Upper lobe of right lung (tissue), 1 donor: ENCODE measurements at regions not wholly inside any gene's neighbourhood (a gene's known extent, or its start where the extent isn't known, plus 50 kb on each side); places are given as distances from the start of the nearest gene placed in this dataset.

Experiments used
- ATAC-seq: fragments of 200-7000 bp; cut with Tn5 transposase; one replicate; pipeline ENCODE4 v1.9.1; 2020; ENCODE audit warnings: mild to moderate bottlenecking, moderate library complexity
- DNase-seq: peaks from one replicate; pipeline ENCODE4 v3.0.0-alpha.2; 2020
- H3K27ac ChIP-seq: fragments of 200-600 bp; one replicate; pipeline ENCODE4 v1.8.0; 2022
- H3K27me3 ChIP-seq: fragments of 200-600 bp; one replicate; pipeline ENCODE4 v1.8.0; 2022; ENCODE audit warnings: mild to moderate bottlenecking
- H3K36me3 ChIP-seq: fragments of 200-600 bp; one replicate; pipeline ENCODE4 v1.8.0; 2022
- H3K4me1 ChIP-seq: fragments of 200-600 bp; one replicate; pipeline ENCODE4 v1.8.0; 2022
- H3K4me3 ChIP-seq: fragments of 200-600 bp; one replicate; pipeline ENCODE4 v1.8.0; 2022; ENCODE audit warnings: mild to moderate bottlenecking
- H3K9me3 ChIP-seq: fragments of 200-600 bp; one replicate; pipeline ENCODE4 v1.8.0; 2022
- CTCF ChIP-seq: fragments of 200-600 bp; IDR thresholded peaks from one replicate; pipeline ENCODE4 v1.8.0; 2022; ENCODE audit warnings: antibody characterized with exemption
- intact Hi-C: fragments of 100-400 bp; cut with DNase I; formaldehyde crosslinking; loops from one replicate; pipeline ENCODE4 v1.11.0; 2022
- donor health status: DM: no; HTN: yes; CAD: no; lungs with severe emphysema.

GRCh38 chr11:119985551-119985950 is 152.4 kb downstream of the TRIM29 start:
- DNase-seq (no peak), ATAC-seq (no peak)
- Histone ChIP-seq H3K4me3 (no peak overlapping the region), H3K9me3 (no peaks in the 10 kb centered on the region), H3K4me1 (no peaks in the 10 kb centered on the region), H3K36me3 (no peaks in the 10 kb centered on the region), H3K27me3 (peaks cover 4% of the 10 kb centered on the region), H3K27ac (no peak overlapping the region)
- intact Hi-C loops, result no loop called here
- no peak for TF ChIP-seq CTCF

- intact Hi-C loops, result no loop called here
- peaks cover 12% of the 10 kb centered on the region for H3K27me3 ChIP-seq
- ATAC-seq (no peak), DNase-seq (no peak)
- no peaks in the 10 kb centered on the region for H3K9me3 ChIP-seq
- H3K4me3 ChIP-seq, result no peak overlapping the region
- no peaks in the 10 kb centered on the region for H3K4me1 ChIP-seq
- H3K36me3 ChIP-seq, result no peaks in the 10 kb centered on the region
- no peak overlapping the region for H3K27ac ChIP-seq
- no peak for TF ChIP-seq CTCF
Measured at GRCh38 chr11:119983816-119984215, 154.1 kb downstream of the TRIM29 start.

DNA sequence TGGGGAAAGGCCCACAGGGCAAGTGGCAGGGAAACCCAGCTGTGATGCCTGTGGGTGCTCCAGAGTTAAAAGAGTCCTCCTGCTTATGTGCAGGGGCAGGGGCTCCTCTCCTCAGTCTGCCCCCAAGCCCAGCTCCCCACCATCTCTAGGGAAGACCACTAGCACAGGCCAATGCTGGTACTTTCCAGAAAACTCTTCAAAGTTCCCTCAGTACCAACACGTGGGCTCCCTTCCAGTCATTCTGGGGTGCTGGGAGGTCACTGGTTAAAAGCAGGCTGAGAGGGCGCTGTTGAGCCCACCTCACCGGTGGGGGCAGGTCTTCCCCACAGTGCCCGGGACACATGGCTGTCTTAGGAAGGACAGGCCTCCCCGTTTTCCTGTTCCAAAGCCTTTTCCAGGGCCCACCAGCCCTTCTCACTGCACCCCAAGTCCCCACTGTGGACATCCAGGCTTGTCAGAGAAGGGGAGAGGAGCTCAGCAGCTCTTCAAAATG is 154.6 kb downstream of the TRIM29 start:
- Histone ChIP-seq H3K4me3 (no peak overlapping the region), H3K27ac (no peak overlapping the region), H3K36me3 (no peaks in the 10 kb centered on the region), H3K4me1 (no peaks in the 10 kb centered on the region), H3K27me3 (peaks cover 14% of the 10 kb centered on the region), H3K9me3 (no peaks in the 10 kb centered on the region)
- intact Hi-C loops, result no loop called here
- no peak for ATAC-seq
- no peak for TF ChIP-seq CTCF
- no peak for DNase-seq

GRCh38 chr11:119982517-119983239 is 155.2 kb downstream of the TRIM29 start:
- no peak for TF ChIP-seq CTCF
- no peaks in the 10 kb centered on the region for H3K4me1 ChIP-seq
- ATAC-seq (no peak), DNase-seq (peak; percentile 51)
- H3K9me3 ChIP-seq, result no peaks in the 10 kb centered on the region
- intact Hi-C loops, result no loop called here
- peaks cover 14% of the 10 kb centered on the region for H3K27me3 ChIP-seq
- H3K36me3 ChIP-seq, result no peaks in the 10 kb centered on the region
- no peak overlapping the region for H3K4me3 ChIP-seq
- no peak overlapping the region for H3K27ac ChIP-seq

DNA sequence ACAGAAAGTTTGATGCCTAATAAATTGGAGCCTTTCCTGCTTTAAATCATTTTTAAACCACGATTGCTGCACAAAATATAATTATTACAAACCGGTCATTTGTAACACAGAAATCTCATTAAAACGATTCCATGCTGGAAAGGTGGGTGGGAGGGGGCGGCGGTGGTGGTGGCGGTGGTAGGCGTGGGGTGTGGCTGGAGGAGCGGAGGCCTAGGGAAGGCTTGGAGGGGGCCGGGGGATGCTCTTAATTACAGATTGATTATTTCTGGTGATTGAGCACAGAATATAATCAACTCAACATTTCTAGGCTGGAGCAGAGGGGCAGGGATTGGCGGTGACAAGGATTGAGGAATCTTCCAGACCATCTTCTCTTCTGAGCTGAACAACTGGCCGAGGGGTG is 157.5 kb downstream of the TRIM29 start:
- Histone ChIP-seq H3K4me1 (no peaks in the 10 kb centered on the region), H3K4me3 (no peak overlapping the region), H3K36me3 (no peaks in the 10 kb centered on the region), H3K27ac (no peak overlapping the region), H3K27me3 (peaks cover 19% of the 10 kb centered on the region), H3K9me3 (no peaks in the 10 kb centered on the region)
- ATAC-seq (no peak), DNase-seq (no peak)
- no peak for TF ChIP-seq CTCF
- intact Hi-C loops, result no loop called here

GRCh38 chr11:119979701-119980100 is 158.2 kb downstream of the TRIM29 start:
- Histone ChIP-seq H3K27me3 (peaks cover 23% of the 10 kb centered on the region), H3K4me3 (no peak overlapping the region), H3K4me1 (no peaks in the 10 kb centered on the region), H3K36me3 (no peaks in the 10 kb centered on the region), H3K9me3 (no peaks in the 10 kb centered on the region), H3K27ac (no peak overlapping the region)
- TF ChIP-seq CTCF, result no peak
- intact Hi-C loops, result no loop called here
- DNase-seq, result no peak
- no peak for ATAC-seq
